ENCODE measurements at regions not wholly inside any gene's neighbourhood (a gene's known extent, or its start where the extent isn't known, plus 50 kb on each side); places are given as distances from the start of the nearest gene placed in this dataset.

GRCh38 chr16:5472552-5472951 is 375.0 kb upstream of the EEF2KMT start:
- TF ChIP-seq, protein P1, sequence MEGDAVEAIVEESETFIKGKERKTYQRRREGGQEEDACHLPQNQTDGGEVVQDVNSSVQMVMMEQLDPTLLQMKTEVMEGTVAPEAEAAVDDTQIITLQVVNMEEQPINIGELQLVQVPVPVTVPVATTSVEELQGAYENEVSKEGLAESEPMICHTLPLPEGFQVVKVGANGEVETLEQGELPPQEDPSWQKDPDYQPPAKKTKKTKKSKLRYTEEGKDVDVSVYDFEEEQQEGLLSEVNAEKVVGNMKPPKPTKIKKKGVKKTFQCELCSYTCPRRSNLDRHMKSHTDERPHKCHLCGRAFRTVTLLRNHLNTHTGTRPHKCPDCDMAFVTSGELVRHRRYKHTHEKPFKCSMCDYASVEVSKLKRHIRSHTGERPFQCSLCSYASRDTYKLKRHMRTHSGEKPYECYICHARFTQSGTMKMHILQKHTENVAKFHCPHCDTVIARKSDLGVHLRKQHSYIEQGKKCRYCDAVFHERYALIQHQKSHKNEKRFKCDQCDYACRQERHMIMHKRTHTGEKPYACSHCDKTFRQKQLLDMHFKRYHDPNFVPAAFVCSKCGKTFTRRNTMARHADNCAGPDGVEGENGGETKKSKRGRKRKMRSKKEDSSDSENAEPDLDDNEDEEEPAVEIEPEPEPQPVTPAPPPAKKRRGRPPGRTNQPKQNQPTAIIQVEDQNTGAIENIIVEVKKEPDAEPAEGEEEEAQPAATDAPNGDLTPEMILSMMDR (IDR thresholded peaks at IDR 0.05) = no peak
- no peak for TF ChIP-seq POLR2A (IDR thresholded peaks at IDR 0.05)

Measured in heart left ventricle (tissue), 13 donors.